ENCODE measurements at regions not wholly inside any gene's neighbourhood (a gene's known extent, or its start where the extent isn't known, plus 50 kb on each side); places are given as distances from the start of the nearest gene placed in this dataset.

- TF ChIP-seq CTCF (IDR thresholded peaks at IDR 0.05) (no peak), POLR2A (IDR thresholded peaks at IDR 0.05) (no peak)
These were observed 465.6 kb downstream of the MED13L start for GRCh38 chr12:115811929-115812328.

Data from Peyer's patch (tissue), 4 donors.